ENCODE measurements at regions not wholly inside any gene's neighbourhood (a gene's known extent, or its start where the extent isn't known, plus 50 kb on each side); places are given as distances from the start of the nearest gene placed in this dataset.

DNA sequence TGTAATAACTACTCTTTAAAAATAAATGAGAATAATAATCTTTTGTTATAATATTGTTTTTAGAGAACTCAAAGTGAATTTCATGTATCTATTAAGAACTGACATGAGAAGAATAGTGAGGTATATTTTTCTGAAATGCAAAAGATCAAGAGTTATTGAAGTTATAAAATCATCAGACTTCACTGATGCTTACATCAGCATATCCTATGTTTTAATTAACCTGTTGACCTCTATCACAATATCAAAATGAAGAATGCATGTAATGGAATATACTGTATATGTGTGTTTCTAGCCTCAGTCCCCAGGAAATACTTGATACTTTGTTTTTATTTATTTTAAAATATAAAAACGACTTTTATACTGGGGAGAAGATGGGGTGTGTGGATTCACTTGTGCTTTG is 533.1 kb downstream of the KCTD16 start:
- no peak for DNase-seq (ENCODE audit: low read depth, low spot score)
- Histone ChIP-seq H3K4me2 (ENCODE audit: control insufficient read depth, extremely low read depth, insufficient read depth, low read depth, low read length) (no peak overlapping the region), H3K9me3 (ENCODE audit: control insufficient read depth, low read depth, low read length) (no peaks in the 10 kb centered on the region), H3K4me3 (ENCODE audit: control insufficient read depth in 2 of 3, extremely low read depth in 1 of 3, insufficient read depth in 2 of 3, low read depth in 1 of 3, low read length in 3 of 3) (no peak overlapping the region), H3K36me3 (ENCODE audit: control insufficient read depth in 2 of 2, extremely low read depth in 1 of 2, insufficient read depth in 2 of 2, low read length in 2 of 2) (no peaks in the 10 kb centered on the region), H3K9ac (ENCODE audit: control insufficient read depth, extremely low read depth, insufficient read depth, low read length) (no peak overlapping the region), H2AFZ (ENCODE audit: control insufficient read depth, low read length) (no peak overlapping the region), H3K4me1 (ENCODE audit: control insufficient read depth, extremely low read depth, insufficient read depth, low read length) (no peaks in the 10 kb centered on the region), H3K27me3 (ENCODE audit: control insufficient read depth, extremely low read depth, insufficient read depth, low read length) (no peaks in the 10 kb centered on the region), H3K79me2 (ENCODE audit: control insufficient read depth, insufficient read depth, low read length) (no peaks in the 10 kb centered on the region), H3K27ac (ENCODE audit: control insufficient read depth, insufficient read depth, low read length) (no peak overlapping the region), H4K20me1 (ENCODE audit: control insufficient read depth, extremely low read depth, insufficient read depth, low read length) (no peaks in the 10 kb centered on the region), H3K9me1 (ENCODE audit: control insufficient read depth, extremely low read depth, insufficient read depth, low read length) (no peaks in the 10 kb centered on the region)
- FAIRE-seq: no peak
- TF ChIP-seq EZH2 (IDR thresholded peaks at IDR 0.05; ENCODE audit: low read length) (no peak), CTCF (optimal IDR thresholded peaks at IDR 0.05 in 1 of 3, IDR thresholded peaks at IDR 0.05 in 1 of 3, conservative IDR thresholded peaks at IDR 0.05 in 1 of 3; ENCODE audit: extremely low read depth in 1 of 3, insufficient read depth in 2 of 3, low read length in 3 of 3) (no peak)
- dilution Hi-C loops (cut with MboI; ENCODE audit: extremely low pct_ligation_motif_present, low sequenced_read_pairs): no loop called here

DNA sequence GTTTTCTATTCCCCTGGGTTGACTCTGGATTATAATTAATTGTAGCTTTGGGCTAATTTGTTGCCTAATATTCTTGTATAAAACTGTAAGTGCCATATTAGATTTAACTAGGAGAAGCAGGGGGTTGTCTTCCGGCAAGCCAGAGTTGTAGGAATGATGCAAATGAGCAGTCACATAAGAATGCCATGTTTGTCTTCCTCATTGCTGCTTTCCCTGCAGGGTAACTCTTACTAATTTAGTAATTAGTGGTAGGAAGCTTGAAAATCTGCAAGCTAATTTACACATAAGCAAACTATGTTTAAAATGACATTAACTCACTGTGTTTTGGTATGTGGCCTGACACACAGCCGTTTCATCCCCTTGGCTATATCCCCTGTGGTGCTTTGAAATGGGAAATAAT is 527.8 kb downstream of the KCTD16 start:
- TF ChIP-seq EZH2 (IDR thresholded peaks at IDR 0.05; ENCODE audit: low read length) (no peak), CTCF (optimal IDR thresholded peaks at IDR 0.05 in 1 of 3, IDR thresholded peaks at IDR 0.05 in 1 of 3, conservative IDR thresholded peaks at IDR 0.05 in 1 of 3; ENCODE audit: extremely low read depth in 1 of 3, insufficient read depth in 2 of 3, low read length in 3 of 3) (no peak)
- no peaks in the 10 kb centered on the region for H3K27me3 ChIP-seq (ENCODE audit: control insufficient read depth, extremely low read depth, insufficient read depth, low read length)
- no peak overlapping the region for H3K4me3 ChIP-seq (ENCODE audit: control insufficient read depth in 2 of 3, extremely low read depth in 1 of 3, insufficient read depth in 2 of 3, low read depth in 1 of 3, low read length in 3 of 3)
- H3K9ac ChIP-seq (ENCODE audit: control insufficient read depth, extremely low read depth, insufficient read depth, low read length): no peak overlapping the region
- H3K27ac ChIP-seq (ENCODE audit: control insufficient read depth, insufficient read depth, low read length): no peak overlapping the region
- no peak overlapping the region for H2AFZ ChIP-seq (ENCODE audit: control insufficient read depth, low read length)
- no peaks in the 10 kb centered on the region for H3K4me1 ChIP-seq (ENCODE audit: control insufficient read depth, extremely low read depth, insufficient read depth, low read length)
- H3K4me2 ChIP-seq (ENCODE audit: control insufficient read depth, extremely low read depth, insufficient read depth, low read depth, low read length): no peak overlapping the region
- no peaks in the 10 kb centered on the region for H4K20me1 ChIP-seq (ENCODE audit: control insufficient read depth, extremely low read depth, insufficient read depth, low read length)
- H3K9me1 ChIP-seq (ENCODE audit: control insufficient read depth, extremely low read depth, insufficient read depth, low read length): no peaks in the 10 kb centered on the region
- H3K9me3 ChIP-seq (ENCODE audit: control insufficient read depth, low read depth, low read length): no peaks in the 10 kb centered on the region
- dilution Hi-C loops (cut with MboI; ENCODE audit: extremely low pct_ligation_motif_present, low sequenced_read_pairs): no loop called here
- no peaks in the 10 kb centered on the region for H3K79me2 ChIP-seq (ENCODE audit: control insufficient read depth, insufficient read depth, low read length)
- DNase-seq (ENCODE audit: low read depth, low spot score): no peak
- no peak for FAIRE-seq
- H3K36me3 ChIP-seq (ENCODE audit: control insufficient read depth in 2 of 2, extremely low read depth in 1 of 2, insufficient read depth in 2 of 2, low read length in 2 of 2): no peaks in the 10 kb centered on the region

Measured in keratinocyte (primary cell).